GM12878 (cell line): ENCODE measurements at regions not wholly inside any gene's neighbourhood (a gene's known extent, or its start where the extent isn't known, plus 50 kb on each side); places are given as distances from the start of the nearest gene placed in this dataset.

ENCODE experiments used
- CHD2 ChIP-seq: IDR thresholded peaks from 2 replicates; pipeline ENCODE4 v1.6.1; 2011; ENCODE audit warnings: low read depth, low read length, improper control_type of control experiment, borderline replicate concordance
- CHD4 ChIP-seq: fragments of 200-600 bp; sonication (generic); IDR thresholded peaks from 2 replicates; pipeline ENCODE4 v1.6.1; 2016; ENCODE audit warnings: mild to moderate bottlenecking
- CTCF ChIP-seq, 3 experiments: IDR thresholded peaks in 2 of 3; conservative IDR thresholded peaks in 1 of 3; 2 replicates each; pipeline ENCODE4 v1.5.1; 2011; ENCODE audit warnings: low read depth in 3 of 3, low read length in 3 of 3, mild to moderate bottlenecking in 3 of 3, control low read depth in 2 of 3, moderate library complexity in 2 of 3, inconsistent platforms in 1 of 3, mixed read lengths in 1 of 3; ENCODE audit not compliant: control insufficient read depth in 2 of 3, insufficient read depth in 1 of 3; ENCODE audit errors: extremely low read depth in 1 of 3
- EZH2 ChIP-seq: IDR thresholded peaks from 2 replicates; pipeline ENCODE4 v1.6.1; 2012; ENCODE audit warnings: low read depth, mild to moderate bottlenecking, control low read depth, inconsistent platforms, low read length, borderline replicate concordance; ENCODE audit not compliant: control insufficient read depth
- NKRF ChIP-seq: fragments of 450-650 bp; conservative IDR thresholded peaks from 2 replicates; pipeline ENCODE4 v1.6.1; 2017; ENCODE audit warnings: mild to moderate bottlenecking, moderate library complexity
- POU2F2 ChIP-seq: IDR thresholded peaks from 3 replicates; pipeline ENCODE4 v1.6.1; 2011; ENCODE audit warnings: low read depth, mild to moderate bottlenecking, low read length, borderline replicate concordance
- ZNF24 ChIP-seq: fragments of 450-650 bp; IDR thresholded peaks from 2 replicates; pipeline ENCODE4 v1.6.1; 2017; ENCODE audit warnings: antibody characterized with exemption, mild to moderate bottlenecking

- TF ChIP-seq CTCF (IDR thresholded peaks at IDR 0.05 in 2 of 3, conservative IDR thresholded peaks at IDR 0.05 in 1 of 3; ENCODE audit: control insufficient read depth in 2 of 3, extremely low read depth in 1 of 3, insufficient read depth in 1 of 3, low read depth in 3 of 3, low read length in 3 of 3) (no peak), NKRF (no peak), CHD2 (no peak), EZH2 (no peak), CHD4 (no peak), ZNF24 (no peak), POU2F2 (no peak)
Measured at GRCh38 chrX:38961936-38962335, 160.7 kb downstream of the MID1IP1 start.
